H1 (cell line): ENCODE measurements at regions not wholly inside any gene's neighbourhood (a gene's known extent, or its start where the extent isn't known, plus 50 kb on each side); places are given as distances from the start of the nearest gene placed in this dataset.

Source experiments
- CTCF ChIA-PET: fragments of 300-600 bp; sonication (Branson Sonifier 250); formaldehyde crosslinking; loops from one replicate; lab custom pipeline; 2021; ENCODE audit not compliant: partially characterized antibody; lab: Charles Lee
- POLR2A ChIA-PET: fragments of 300-600 bp; sonication (Branson Sonifier 250); formaldehyde crosslinking; loops from one replicate; lab custom pipeline; 2021; ENCODE audit warnings: inconsistent platforms; ENCODE audit not compliant: partially characterized antibody; lab: Charles Lee
- DNase-seq, 2 experiments: peaks; one replicate each; pipeline versions ENCODE4 v3.0.0 to v3.0.0-alpha.2; 2010 to 2022; ENCODE audit warnings: low spot score in 2 of 2, low read depth in 1 of 2, mixed read lengths in 1 of 2
- FAIRE-seq: peaks from 2 replicates; lab custom pipeline; 2011; peaks lifted over from hg19 to GRCh38; lab: Jason Lieb, UNC
- H2AFZ ChIP-seq: 2 replicates; pipeline ENCODE4 v1.8.1; 2012; ENCODE audit warnings: low read length, inconsistent platforms
- H2AK5ac ChIP-seq: 2 replicates; pipeline ENCODE4 v1.6.1; 2013; ENCODE audit warnings: low read depth, low read length
- H2BK120ac ChIP-seq: replicated peaks from 2 replicates; pipeline ENCODE3; 2013; ENCODE audit warnings: low read depth, low read length, inconsistent platforms
- H2BK12ac ChIP-seq: 2 replicates; pipeline ENCODE4 v1.6.1; 2013; ENCODE audit warnings: low read depth, low read length
- H2BK15ac ChIP-seq: 2 replicates; pipeline ENCODE4 v1.6.1; 2013; ENCODE audit warnings: low read length
- H2BK20ac ChIP-seq: 2 replicates; pipeline ENCODE4 v1.6.1; 2013; ENCODE audit warnings: low read length
- H2BK5ac ChIP-seq: 2 replicates; pipeline ENCODE4 v1.6.1; 2013; ENCODE audit warnings: low read depth, low read length
- H3K14ac ChIP-seq: 2 replicates; pipeline ENCODE4 v1.6.1; 2013; ENCODE audit warnings: inconsistent platforms; ENCODE audit not compliant: insufficient read length
- H3K18ac ChIP-seq: 2 replicates; pipeline ENCODE4 v1.6.1; 2013; ENCODE audit warnings: low read length; ENCODE audit errors: extremely low read depth
- H3K23ac ChIP-seq: 2 replicates; pipeline ENCODE4 v1.6.1; 2013; ENCODE audit warnings: inconsistent platforms; ENCODE audit not compliant: insufficient read length
- H3K23me2 ChIP-seq: 2 replicates; pipeline ENCODE4 v1.6.1; 2013; ENCODE audit warnings: low read depth, low read length
- H3K27ac ChIP-seq: 2 replicates; pipeline ENCODE4 v1.6.1; 2011; ENCODE audit warnings: low read depth, low read length, inconsistent platforms
- H3K27me3 ChIP-seq, 4 experiments: replicated peaks in 1 of 4; 1 replicate in 1 of 4; 2 replicates in 3 of 4; pipeline versions ENCODE4 v1.6.1 to v1.8.1; 2011 to 2013; ENCODE audit warnings: low read length in 3 of 4, mild to moderate bottlenecking in 3 of 4, inconsistent platforms in 2 of 4, mixed read lengths in 2 of 4, moderate library complexity in 1 of 4; ENCODE audit not compliant: control insufficient read depth in 3 of 4, insufficient read depth in 3 of 4; ENCODE audit errors: extremely low read depth in 1 of 4
- H3K36me3 ChIP-seq, 4 experiments: 2 replicates each; pipeline versions ENCODE4 v1.6.1 to v1.8.1; 2011 to 2013; ENCODE audit warnings: mild to moderate bottlenecking in 4 of 4, low read length in 3 of 4, moderate library complexity in 2 of 4, control low read depth in 1 of 4, inconsistent platforms in 1 of 4; ENCODE audit not compliant: insufficient read depth in 4 of 4, control insufficient read depth in 2 of 4
- H3K4ac ChIP-seq: replicated peaks from 2 replicates; pipeline ENCODE3; 2013; ENCODE audit warnings: low read length, low read depth, mixed read lengths, inconsistent platforms; ENCODE audit not compliant: insufficient read length
- H3K4me1 ChIP-seq, 4 experiments: replicated peaks in 1 of 4; 1 replicate in 1 of 4; 2 replicates in 3 of 4; pipeline versions ENCODE4 v1.6.1 to v1.8.1; 2011 to 2013; ENCODE audit warnings: low read length in 3 of 4, inconsistent platforms in 2 of 4, mixed read lengths in 1 of 4; ENCODE audit not compliant: insufficient read depth in 4 of 4, control insufficient read depth in 3 of 4
- H3K4me2 ChIP-seq, 2 experiments: 2 replicates each; pipeline versions ENCODE4 v1.6.1 to v1.8.1; 2011 to 2013; ENCODE audit warnings: low read depth in 2 of 2, low read length in 2 of 2, control low read depth in 1 of 2, inconsistent platforms in 1 of 2, mild to moderate bottlenecking in 1 of 2; ENCODE audit not compliant: insufficient read depth in 1 of 2
- H3K4me3 ChIP-seq, 4 experiments: fragments of 200-600, 300-600 bp in 1 of 4; sonication (generic), shearing (Covaris generic), sonication (Bioruptor Twin) in 1 of 4; 2 replicates each; pipeline versions ENCODE4 v1.5.1 to v1.8.1; 2011 to 2016; ENCODE audit warnings: low read length in 4 of 4, low read depth in 3 of 4, control low read depth in 2 of 4, inconsistent platforms in 2 of 4, mild to moderate bottlenecking in 2 of 4, mixed read lengths in 1 of 4, moderate library complexity in 1 of 4; ENCODE audit not compliant: insufficient read depth in 2 of 4; ENCODE audit errors: extremely low read depth in 1 of 4
- H3K56ac ChIP-seq: replicated peaks from 2 replicates; pipeline ENCODE3; 2013; ENCODE audit warnings: low read depth, mild to moderate bottlenecking, mixed read lengths, low read length, inconsistent platforms; ENCODE audit not compliant: insufficient read length
- H3K79me1 ChIP-seq: 2 replicates; pipeline ENCODE4 v1.6.1; 2013; ENCODE audit warnings: low read depth, low read length, control low read depth
- H3K79me2 ChIP-seq, 2 experiments: 2 replicates each; pipeline versions ENCODE4 v1.6.1 to v1.8.1; 2012 to 2013; ENCODE audit warnings: low read length in 2 of 2, mild to moderate bottlenecking in 2 of 2, inconsistent platforms in 1 of 2; ENCODE audit not compliant: insufficient read depth in 2 of 2, control insufficient read depth in 1 of 2
- H3K9ac ChIP-seq, 4 experiments: replicated peaks in 1 of 4; 1 replicate in 1 of 4; 2 replicates in 3 of 4; pipeline versions ENCODE4 v1.6.1 to v1.8.1; 2011 to 2013; ENCODE audit warnings: low read depth in 3 of 4, low read length in 3 of 4, control low read depth in 2 of 4, mild to moderate bottlenecking in 2 of 4, moderate library complexity in 2 of 4, inconsistent platforms in 1 of 4; ENCODE audit errors: extremely low read depth in 1 of 4
- H3K9me3 ChIP-seq, 2 experiments: 2 replicates each; pipeline versions ENCODE4 v1.6.1 to v1.8.1; 2012 to 2013; ENCODE audit warnings: mild to moderate bottlenecking in 2 of 2, moderate library complexity in 2 of 2, control low read depth in 1 of 2, inconsistent platforms in 1 of 2, low read depth in 1 of 2, low read length in 1 of 2, mixed read lengths in 1 of 2; ENCODE audit not compliant: insufficient read depth in 2 of 2
- H4K20me1 ChIP-seq, 2 experiments: replicated peaks in 1 of 2; 2 replicates each; pipeline versions ENCODE3 to v1.8.1; 2011 to 2013; ENCODE audit warnings: inconsistent platforms in 2 of 2, low read length in 2 of 2, mild to moderate bottlenecking in 1 of 2; ENCODE audit not compliant: insufficient read depth in 2 of 2, control insufficient read depth in 1 of 2
- H4K5ac ChIP-seq: 2 replicates; pipeline ENCODE4 v1.6.1; 2013; ENCODE audit warnings: low read length, low read depth, mixed read lengths, inconsistent platforms; ENCODE audit not compliant: insufficient read length
- H4K8ac ChIP-seq: 2 replicates; pipeline ENCODE4 v1.8.0; 2013; ENCODE audit warnings: mild to moderate bottlenecking, moderate library complexity, low read length, inconsistent platforms; ENCODE audit not compliant: insufficient read depth; ENCODE audit errors: extremely low read depth
- H4K91ac ChIP-seq: replicated peaks from 2 replicates; pipeline ENCODE3; 2013; ENCODE audit warnings: low read length, mixed read lengths, inconsistent platforms; ENCODE audit not compliant: insufficient read length
- CBX8 ChIP-seq: fragments of 300-800, 300-1000 bp; sonication (generic); IDR thresholded peaks from 2 replicates; pipeline ENCODE4 v1.7.1; 2016; ENCODE audit warnings: low read depth, low read length, borderline replicate concordance
- CTBP2 ChIP-seq: IDR thresholded peaks from 2 replicates; pipeline ENCODE4 v1.7.0; 2011; ENCODE audit warnings: borderline replicate concordance, mild to moderate bottlenecking, moderate library complexity, mixed read lengths, low read length; ENCODE audit not compliant: insufficient read depth, insufficient read length
- EZH2 ChIP-seq: fragments of 200-600 bp; sonication (generic); IDR thresholded peaks from 2 replicates; pipeline ENCODE4 v1.7.1; 2012; ENCODE audit warnings: low read depth, mild to moderate bottlenecking, moderate library complexity, low read length, inconsistent platforms; ENCODE audit not compliant: severe bottlenecking
- GABPA ChIP-seq: IDR thresholded peaks from 2 replicates; pipeline ENCODE4 v1.6.1; 2011; ENCODE audit warnings: mild to moderate bottlenecking, low read length, moderate library complexity, borderline replicate concordance; ENCODE audit not compliant: insufficient read depth
- JUN ChIP-seq: IDR thresholded peaks from 2 replicates; pipeline ENCODE4 v1.6.1; 2011; ENCODE audit warnings: low read depth, mild to moderate bottlenecking, improper control_type of control experiment, low read length
- KDM1A ChIP-seq: fragments of 200-600, 300-600 bp; sonication (generic); IDR thresholded peaks from 2 replicates; pipeline ENCODE4 v1.7.1; 2016; ENCODE audit warnings: mild to moderate bottlenecking, low read length, borderline replicate concordance
- PHF8 ChIP-seq: fragments of 200-600 bp; sonication (generic); conservative IDR thresholded peaks from 2 replicates; pipeline ENCODE4 v1.7.1; 2012; ENCODE audit warnings: low read depth, mild to moderate bottlenecking, inconsistent platforms, low read length, moderate library complexity
- RAD21 ChIP-seq, 2 experiments: IDR thresholded peaks in 1 of 2; conservative IDR thresholded peaks in 1 of 2; 2 replicates each; pipeline ENCODE4 v1.6.1; 2011; ENCODE audit warnings: low read depth in 2 of 2, low read length in 2 of 2, improper control_type of control experiment in 1 of 2, inconsistent platforms in 1 of 2, mild to moderate bottlenecking in 1 of 2, moderate library complexity in 1 of 2
- RXRA ChIP-seq: IDR thresholded peaks from 2 replicates; pipeline ENCODE4 v1.6.1; 2011; ENCODE audit warnings: low read depth, mild to moderate bottlenecking, low read length, moderate library complexity; ENCODE audit not compliant: insufficient read depth
- SAP30 ChIP-seq: fragments of 300-600 bp; sonication (generic); IDR thresholded peaks from 2 replicates; pipeline ENCODE4 v1.7.1; 2012; ENCODE audit warnings: low read length, moderate library complexity, mild to moderate bottlenecking, inconsistent platforms; ENCODE audit not compliant: insufficient read depth, insufficient replicate concordance
- SIRT6 ChIP-seq: IDR thresholded peaks from one replicate; pipeline ENCODE4 v1.7.1; 2012; ENCODE audit warnings: low read length, inconsistent platforms
- TAF1 ChIP-seq: IDR thresholded peaks from 2 replicates; pipeline ENCODE4 v1.6.1; 2011; ENCODE audit warnings: mild to moderate bottlenecking, low read depth, low read length
- TEAD4 ChIP-seq: IDR thresholded peaks from 2 replicates; pipeline ENCODE4 v1.6.1; 2012; ENCODE audit warnings: low read depth, low read length, inconsistent platforms, mixed read lengths
- WGBS, 2 experiments: shearing (Covaris generic) in 1 of 2; methylation state at CpG; one replicate each; pipeline versions ENCODE4 v1.1.6 to v1.1.7; 2013 to 2015; ENCODE audit warnings: low lambda C conversion rate in 2 of 2, mixed read lengths in 2 of 2, inconsistent platforms in 1 of 2, low coverage in 1 of 2, missing lambda C conversion rate in 1 of 2; ENCODE audit not compliant: insufficient replicate concordance in 2 of 2, insufficient coverage in 1 of 2, insufficient read length in 1 of 2; ENCODE audit errors: extremely low coverage in 1 of 2, missing lambda C conversion rate in 1 of 2; 5-methylcytosine and 5-hydroxymethylcytosine counted together

- H4K5ac ChIP-seq = no peak overlapping the region
- H3K27me3 ChIP-seq = no peaks in the 10 kb centered on the region
- CTCF ChIA-PET = interaction anchor here (0.9 to 3.0 kb wide), 7 partner anchors 8 to 1020 kb away, joined by 3 to 16 read pairs (median 3); no protein-coding TSS in a partner anchor
- no peaks in the 10 kb centered on the region for H3K9me3 ChIP-seq
- no peak overlapping the region for H3K9ac ChIP-seq
- no peaks in the 10 kb centered on the region for H3K79me1 ChIP-seq
- no peaks in the 10 kb centered on the region for H3K23me2 ChIP-seq
- H2BK5ac ChIP-seq = no peak overlapping the region
- no peak overlapping the region for H4K8ac ChIP-seq
- no peaks in the 10 kb centered on the region for H3K79me2 ChIP-seq
- H3K56ac ChIP-seq = no peak overlapping the region
- no peaks in the 10 kb centered on the region for H4K20me1 ChIP-seq
- no peak overlapping the region for H2BK20ac ChIP-seq
- WGBS, 2 experiments = 85% methylated on average over 5 of the region's 5 CpGs; no CpG with 5 or more reads in 1 of the 2 experiments
- H2AFZ ChIP-seq = no peak overlapping the region
- no peak for FAIRE-seq
- H3K23ac ChIP-seq = no peak overlapping the region
- peak overlapping the region; percentile 36; the same call in 1 of the 2 replicates for H3K18ac ChIP-seq
- no peak overlapping the region for H4K91ac ChIP-seq
- no peak overlapping the region for H3K4me2 ChIP-seq
- no peak overlapping the region for H3K4ac ChIP-seq
- DNase-seq = no peak
- H3K4me3 ChIP-seq = no peak overlapping the region
- H3K27ac ChIP-seq = no peak overlapping the region
- POLR2A ChIA-PET = no interaction called here
- no peaks in the 10 kb centered on the region for H3K36me3 ChIP-seq
- H2BK15ac ChIP-seq = no peak overlapping the region
- no peak overlapping the region for H3K14ac ChIP-seq
- no peak overlapping the region for H2BK120ac ChIP-seq
- H2BK12ac ChIP-seq = no peak overlapping the region
- no peak overlapping the region for H2AK5ac ChIP-seq
- peaks cover 6 to 25% (median 19%) of the 10 kb centered on the region in 4 experiments for H3K4me1 ChIP-seq
- TF ChIP-seq TEAD4 = no peak
- no peak for TF ChIP-seq SAP30
- TF ChIP-seq JUN = no peak
- no peak for TF ChIP-seq RAD21 (IDR thresholded peaks at IDR 0.05 in 1 of 2, conservative IDR thresholded peaks at IDR 0.05 in 1 of 2; ENCODE audit: low read depth in 2 of 2, low read length in 2 of 2)
- TF ChIP-seq CBX8 = no peak
- no peak for TF ChIP-seq TAF1
- TF ChIP-seq CTBP2 = no peak
- no peak for TF ChIP-seq SIRT6
- TF ChIP-seq PHF8 = no peak
- no peak for TF ChIP-seq KDM1A
- TF ChIP-seq GABPA = no peak
- TF ChIP-seq EZH2 = no peak
- no peak for TF ChIP-seq RXRA
Observed at GRCh38 chr10:78175444-78176015, 141.9 kb downstream of the RPS24 start.
